ENCODE measurements at regions not wholly inside any gene's neighbourhood (a gene's known extent, or its start where the extent isn't known, plus 50 kb on each side); places are given as distances from the start of the nearest gene placed in this dataset.

DNA sequence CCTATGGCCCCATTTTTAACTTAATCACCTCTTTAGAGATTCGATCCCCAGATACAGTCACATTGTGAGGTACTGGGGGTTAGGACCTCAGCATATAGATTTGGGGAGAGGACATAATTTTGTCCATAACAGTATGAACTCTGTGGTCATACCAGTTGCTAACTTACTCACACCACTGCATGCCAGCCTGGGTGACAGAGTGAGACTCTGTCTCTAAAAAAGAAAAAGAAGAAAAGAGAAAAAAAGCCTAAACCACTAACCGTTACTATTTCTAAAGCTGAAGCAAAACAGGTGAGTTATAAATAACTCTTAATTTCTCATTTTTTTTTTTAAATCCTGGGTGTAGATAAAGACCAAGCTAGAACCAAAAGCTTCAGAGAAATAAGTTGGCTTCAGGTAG, 155.1 kb upstream of the AUTS2 start:
- no peak for TF ChIP-seq POLR2A (IDR thresholded peaks at IDR 0.05)
- TF ChIP-seq EP300 (IDR thresholded peaks at IDR 0.05), result no peak
- TF ChIP-seq CTCF (IDR thresholded peaks at IDR 0.05), result no peak

All from ovary (tissue), 3 donors.